GM21515 (cell line): ENCODE measurements at regions not wholly inside any gene's neighbourhood (a gene's known extent, or its start where the extent isn't known, plus 50 kb on each side); places are given as distances from the start of the nearest gene placed in this dataset.

Experiments used
- ATAC-seq: cut with Tn5 transposase; IDR thresholded peaks from one replicate; pipeline ENCODE4 v1.9.1; 2021; ENCODE audit not compliant: unreplicated experiment

DNA sequence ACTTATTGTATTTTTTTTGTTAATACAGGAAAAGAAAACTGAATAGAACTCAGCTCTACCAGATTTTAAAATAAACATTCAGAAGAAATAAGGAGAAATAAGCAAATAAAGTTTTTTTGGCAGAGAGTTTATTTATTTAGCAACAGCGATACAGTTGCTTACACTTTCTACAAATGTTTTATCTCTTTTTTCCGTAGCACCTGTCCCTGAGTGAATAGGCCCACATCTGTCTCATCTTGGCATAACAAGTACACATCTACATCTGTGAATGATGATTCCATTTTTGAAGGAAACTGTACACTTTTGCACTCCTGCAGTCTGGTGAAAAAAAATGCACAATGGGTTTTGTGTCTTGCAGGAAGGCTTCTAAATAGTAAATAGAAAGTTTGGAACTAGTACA lies 783.6 kb upstream of the ZEB2 start:
- no peak for ATAC-seq

- no peak for ATAC-seq
These were observed 783.0 kb upstream of the ZEB2 start for GRCh38 chr2:145302886-145303285.

DNA sequence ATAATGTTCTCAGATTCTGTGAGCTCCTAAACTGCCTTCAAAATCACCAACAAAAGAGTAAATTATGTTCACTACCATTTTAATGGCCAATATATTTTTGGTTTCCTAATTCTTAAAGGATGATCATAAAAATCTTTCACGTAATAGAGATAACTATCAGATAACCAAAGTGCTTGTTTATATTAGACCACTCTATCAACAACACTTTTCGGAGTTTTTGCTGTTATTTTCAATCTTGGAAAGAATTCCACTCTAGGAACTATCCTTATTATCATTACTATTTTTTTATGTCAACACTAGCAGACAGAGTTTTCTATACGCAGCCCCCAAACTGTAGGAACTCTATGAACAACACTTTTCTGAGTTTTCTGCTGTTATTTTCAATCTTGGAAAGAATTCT lies 782.5 kb upstream of the ZEB2 start:
- no peak for ATAC-seq

GRCh38 chr2:145299368-145299767 lies 779.4 kb upstream of the ZEB2 start:
- ATAC-seq, result no peak

GRCh38 chr2:145292166-145292565 lies 772.2 kb upstream of the ZEB2 start:
- no peak for ATAC-seq

DNA sequence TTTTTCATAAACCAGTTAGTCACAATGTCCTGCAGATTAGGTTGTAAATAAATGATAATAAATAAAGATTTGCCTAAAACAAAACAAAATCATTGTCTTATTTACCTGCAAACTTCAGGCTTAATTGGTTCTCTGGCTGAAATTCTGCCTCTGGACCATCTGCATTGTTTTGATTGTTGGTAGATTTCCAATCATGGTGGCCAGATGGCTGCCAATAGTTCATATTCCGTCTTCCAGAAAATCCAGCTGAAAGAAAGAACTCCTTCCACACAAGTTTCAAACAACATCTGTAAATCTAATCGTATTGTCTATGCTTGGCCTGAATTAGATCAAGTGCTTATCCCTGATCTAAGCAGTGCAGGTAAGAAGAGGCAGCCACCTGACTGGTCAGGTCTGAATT lies 771.1 kb upstream of the ZEB2 start:
- no peak for ATAC-seq

GRCh38 chr2:145289946-145290345 lies 770.0 kb upstream of the ZEB2 start:
- no peak for ATAC-seq

DNA sequence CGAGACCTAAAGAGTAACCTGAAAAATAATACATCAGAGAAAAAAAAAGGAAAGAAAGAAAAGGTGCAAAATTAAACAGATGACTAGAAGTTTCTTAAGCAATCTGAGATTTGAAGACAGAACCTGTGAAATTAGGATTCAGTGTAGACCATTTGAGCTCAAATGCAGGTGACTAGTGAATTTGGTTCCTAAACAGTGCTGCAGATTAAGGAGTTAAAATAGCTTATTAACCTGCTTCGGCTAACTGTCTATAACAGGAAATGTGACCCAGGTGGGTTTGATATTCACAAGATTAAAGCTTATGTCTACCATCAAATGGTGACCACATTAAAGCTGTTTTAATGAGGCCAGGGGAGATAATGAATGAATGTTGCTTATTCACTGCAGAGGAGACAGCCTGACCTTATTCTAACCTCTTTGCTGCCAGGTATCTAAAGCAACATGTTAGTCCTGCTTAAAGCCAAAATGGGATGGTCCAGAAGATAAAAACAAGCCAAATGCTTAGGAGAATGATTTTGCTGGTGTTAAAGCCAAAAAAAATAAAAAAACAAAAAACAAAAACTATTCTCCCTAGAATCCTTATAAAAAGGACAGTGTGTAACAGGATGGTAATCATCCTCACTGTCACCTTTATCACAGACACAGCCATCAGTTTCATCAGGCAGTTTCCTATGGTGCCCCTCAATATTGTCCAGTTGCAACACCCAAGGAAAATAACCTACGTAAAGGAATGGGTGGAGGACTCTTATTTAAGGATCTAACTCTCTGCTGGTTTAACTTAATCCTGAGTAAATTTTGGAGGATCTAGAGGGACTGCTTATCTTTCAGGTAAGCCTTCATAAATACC lies 769.0 kb upstream of the ZEB2 start:
- ATAC-seq, result no peak

- no peak for ATAC-seq
These were observed 767.8 kb upstream of the ZEB2 start for GRCh38 chr2:145287736-145288135.

GRCh38 chr2:145286716-145287275 lies 766.9 kb upstream of the ZEB2 start:
- ATAC-seq, result no peak

- ATAC-seq, result no peak
These were observed 764.6 kb upstream of the ZEB2 start for GRCh38 chr2:145284551-145284950.

GRCh38 chr2:145283131-145283530 lies 763.2 kb upstream of the ZEB2 start:
- ATAC-seq, result no peak

- no peak for ATAC-seq
These were observed 758.0 kb upstream of the ZEB2 start for GRCh38 chr2:145277922-145278321.

DNA sequence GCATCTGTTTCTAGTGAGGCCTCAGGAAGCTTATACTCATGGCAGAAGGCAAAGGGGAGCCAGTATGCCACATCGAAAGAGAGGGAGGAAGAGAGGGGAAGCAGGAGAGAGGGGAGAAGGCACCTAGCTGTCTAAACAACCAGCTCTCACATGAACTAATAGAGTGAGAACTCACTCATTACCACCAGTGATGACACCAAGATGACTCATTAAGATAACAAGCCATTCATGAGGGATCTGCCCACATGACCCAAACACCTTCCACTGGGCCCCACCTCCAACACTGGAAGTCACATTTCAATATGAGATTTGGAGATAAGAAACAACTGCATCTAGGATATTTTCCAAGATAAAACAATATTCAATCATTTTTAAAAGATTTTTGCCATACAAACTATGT lies 753.9 kb upstream of the ZEB2 start:
- ATAC-seq, result no peak

DNA sequence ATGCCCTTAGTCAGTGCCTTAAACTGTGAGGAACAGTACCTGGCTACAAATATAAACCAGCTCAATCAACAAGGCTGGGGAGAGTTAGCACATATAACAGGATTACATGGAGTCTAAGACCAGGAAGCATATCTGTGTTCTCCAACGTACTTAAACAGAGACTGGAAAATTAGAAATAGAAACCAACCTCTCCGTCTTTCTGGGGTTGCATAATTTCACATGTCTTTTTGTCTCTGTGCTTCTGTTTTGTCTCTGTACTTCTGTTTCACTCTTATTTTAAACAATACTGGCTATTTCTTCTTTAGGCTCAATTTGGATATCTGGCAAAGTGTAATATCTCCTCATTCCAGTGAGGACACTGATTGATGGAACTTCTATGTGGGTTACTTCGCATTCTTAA lies 749.0 kb upstream of the ZEB2 start:
- ATAC-seq, result no peak

DNA sequence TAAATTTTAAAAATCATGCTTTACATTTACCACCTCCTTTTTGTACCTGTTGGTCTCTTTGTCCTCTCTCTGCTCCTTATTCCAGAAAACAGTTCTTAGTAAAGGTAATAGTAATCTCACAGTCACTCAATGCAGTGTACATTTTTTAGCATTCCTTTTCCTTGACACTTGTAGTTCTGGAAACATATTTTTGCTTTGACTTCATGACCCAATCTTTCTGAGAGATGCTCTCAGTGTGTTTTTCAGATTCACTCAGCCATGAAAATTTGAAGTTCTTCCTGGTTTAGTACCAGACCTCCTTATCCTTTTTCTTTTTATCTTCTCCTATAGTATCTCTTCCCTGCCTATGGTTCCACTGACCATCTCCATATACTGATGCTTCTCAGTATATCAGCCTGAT lies 747.5 kb upstream of the ZEB2 start:
- no peak for ATAC-seq

GRCh38 chr2:145265244-145265643 lies 745.3 kb upstream of the ZEB2 start:
- no peak for ATAC-seq

DNA sequence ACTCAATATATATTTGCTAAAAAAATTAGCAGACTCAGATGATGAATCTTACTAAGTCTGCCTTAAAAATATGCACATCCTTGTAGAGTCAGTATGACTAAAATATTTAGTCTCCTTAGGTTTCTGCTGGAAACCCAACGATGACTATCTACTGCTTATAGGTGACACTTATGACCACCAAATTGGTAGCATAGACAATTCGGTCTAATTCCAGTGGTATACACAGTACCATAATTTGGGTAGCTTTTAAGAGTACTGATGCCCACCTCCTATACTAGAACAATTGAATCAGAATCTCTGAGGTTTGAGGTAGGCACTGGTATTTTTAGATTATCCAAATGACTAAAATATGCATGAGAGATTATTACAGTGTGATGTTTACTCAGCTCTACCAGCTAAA lies 740.8 kb upstream of the ZEB2 start:
- ATAC-seq, result no peak

DNA sequence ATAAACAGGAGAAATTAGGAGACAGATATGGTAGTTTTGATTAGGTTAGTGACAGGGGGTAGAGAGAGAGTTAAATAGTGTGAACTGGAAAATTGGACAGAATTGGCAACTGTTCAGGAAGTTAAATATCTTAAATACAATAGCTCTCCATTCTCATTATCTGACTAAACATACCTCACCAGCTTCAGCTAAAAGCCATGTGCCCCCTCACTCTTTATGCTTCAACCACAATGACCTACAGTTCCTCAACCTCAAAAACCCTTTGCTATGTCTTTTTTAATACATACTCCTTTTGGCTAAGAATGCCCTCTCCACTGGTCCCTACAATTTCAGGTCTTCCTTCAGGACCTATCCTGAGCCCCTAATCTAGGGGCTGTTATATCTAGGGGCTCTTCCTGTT lies 740.2 kb upstream of the ZEB2 start:
- no peak for ATAC-seq

DNA sequence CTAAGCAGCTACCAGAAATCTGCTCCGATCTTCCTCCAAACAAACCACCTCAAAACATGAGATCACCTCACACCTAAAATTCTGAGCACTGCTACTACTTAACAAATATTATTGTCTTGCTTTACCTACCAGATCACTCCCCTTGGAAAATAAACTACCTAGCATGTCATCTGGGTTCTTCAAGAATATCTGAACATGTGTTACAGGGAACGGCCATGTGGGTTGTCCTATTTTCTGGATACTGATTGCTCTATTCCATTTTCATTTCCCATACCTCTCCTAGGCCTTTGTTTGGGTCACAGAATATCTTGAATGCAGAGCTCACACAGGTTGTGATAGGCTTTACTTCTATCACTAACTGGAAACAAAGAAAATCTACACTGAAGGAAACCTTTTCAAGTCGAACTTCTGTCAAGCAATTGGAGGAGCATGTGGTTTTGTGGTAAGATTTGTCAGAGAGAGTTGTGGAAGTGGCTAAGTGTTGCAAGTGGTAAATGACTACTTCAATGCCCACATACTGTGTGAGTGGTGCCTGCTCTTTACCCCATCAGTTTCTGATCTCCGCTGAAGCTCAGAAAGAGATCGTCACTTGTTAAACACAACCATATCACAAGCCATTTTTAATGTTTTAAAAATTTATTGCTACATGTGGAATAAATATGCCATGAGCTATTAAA lies 739.1 kb upstream of the ZEB2 start:
- no peak for ATAC-seq

GRCh38 chr2:145257931-145258330 lies 738.0 kb upstream of the ZEB2 start:
- ATAC-seq, result no peak

- ATAC-seq, result no peak
These were observed 736.6 kb upstream of the ZEB2 start for GRCh38 chr2:145256551-145256950.
